Loucy (cell line): ENCODE measurements at regions not wholly inside any gene's neighbourhood (a gene's known extent, or its start where the extent isn't known, plus 50 kb on each side); places are given as distances from the start of the nearest gene placed in this dataset.

Source experiments
- H2AFZ ChIP-seq: fragments of 200-600 bp; sonication (generic); 2 replicates; pipeline ENCODE4 v1.6.0; 2016; ENCODE audit warnings: antibody characterized with exemption, mild to moderate bottlenecking, low read length, moderate library complexity
- H3F3A ChIP-seq: fragments of 200-600 bp; 2 replicates; pipeline ENCODE4 v1.6.0; 2016; ENCODE audit warnings: antibody characterized with exemption, low read depth, mild to moderate bottlenecking
- H3K27me3 ChIP-seq: fragments of 200-600 bp; sonication (generic); 2 replicates; pipeline ENCODE4 v1.6.1; 2014; ENCODE audit warnings: low read length, mild to moderate bottlenecking; ENCODE audit not compliant: insufficient read depth, poor library complexity, severe bottlenecking
- H3K36me3 ChIP-seq: fragments of 200-600 bp; sonication (generic); 2 replicates; pipeline ENCODE4 v1.6.1; 2016; ENCODE audit warnings: low read length; ENCODE audit not compliant: insufficient read depth
- H3K4me1 ChIP-seq: fragments of 200-600 bp; sonication (generic); 2 replicates; pipeline ENCODE4 v1.5.1; 2014; ENCODE audit warnings: low read length, mild to moderate bottlenecking; ENCODE audit not compliant: insufficient read depth, poor library complexity, severe bottlenecking
- H3K4me2 ChIP-seq: fragments of 200-600 bp; sonication (generic); 2 replicates; pipeline ENCODE4 v1.6.0; 2014; ENCODE audit warnings: antibody characterized with exemption, low read length, low read depth, mild to moderate bottlenecking; ENCODE audit not compliant: poor library complexity, severe bottlenecking
- H3K4me3 ChIP-seq: fragments of 200-600 bp; sonication (generic); 2 replicates; pipeline ENCODE4 v1.5.1; 2014; ENCODE audit warnings: low read length, mild to moderate bottlenecking, mixed read lengths; ENCODE audit not compliant: poor library complexity, severe bottlenecking
- H3K79me2 ChIP-seq: fragments of 200-600 bp; sonication (generic); 2 replicates; pipeline ENCODE4 v1.6.1; 2014; ENCODE audit warnings: low read length; ENCODE audit not compliant: insufficient read depth
- H3K9ac ChIP-seq: fragments of 200-600 bp; sonication (generic); 2 replicates; pipeline ENCODE4 v1.6.0; 2014; ENCODE audit warnings: mild to moderate bottlenecking, low read depth, low read length, moderate library complexity; ENCODE audit not compliant: poor library complexity, severe bottlenecking
- H3K9me2 ChIP-seq: fragments of 200-600 bp; sonication (generic); replicated peaks from 2 replicates; pipeline ENCODE4 v1.6.1; 2016; ENCODE audit warnings: low read depth, low read length, mixed read lengths
- H3K9me3 ChIP-seq: fragments of 200-600 bp; sonication (generic); 2 replicates; pipeline ENCODE4 v1.6.1; 2014; ENCODE audit warnings: mild to moderate bottlenecking, antibody characterized with exemption, low read length, low read depth; ENCODE audit not compliant: insufficient read depth
- H4K20me1 ChIP-seq: fragments of 200-600 bp; sonication (generic); 2 replicates; pipeline ENCODE4 v1.6.0; 2014; ENCODE audit warnings: antibody characterized with exemption, low read length, mild to moderate bottlenecking; ENCODE audit not compliant: insufficient read depth, poor library complexity, severe bottlenecking
- CTCF ChIP-seq: fragments of 200-600 bp; sonication (generic); conservative IDR thresholded peaks from 2 replicates; pipeline ENCODE4 v1.5.1; 2014; ENCODE audit warnings: mild to moderate bottlenecking, antibody characterized with exemption, low read length
- EZH2phosphoT487 ChIP-seq: fragments of 200-600 bp; IDR thresholded peaks from 2 replicates; pipeline ENCODE4 v1.6.1; 2018; ENCODE audit warnings: antibody characterized with exemption, mild to moderate bottlenecking, moderate library complexity, borderline replicate concordance

GRCh38 chrX:128884430-128884829, 638.9 kb downstream of the SMARCA1 start:
- Histone ChIP-seq H3K4me2 (peak overlapping the region; percentile 60), H3K9ac (no peak overlapping the region), H3K36me3 (no peaks in the 10 kb centered on the region), H3K4me3 (no peak overlapping the region), H3K9me3 (no peaks in the 10 kb centered on the region), H3K4me1 (peaks cover 26% of the 10 kb centered on the region), H4K20me1 (no peaks in the 10 kb centered on the region), H3K27me3 (no peaks in the 10 kb centered on the region), H3K9me2 (no peaks in the 10 kb centered on the region), H3K79me2 (no peaks in the 10 kb centered on the region), H3F3A (peaks cover 10% of the 10 kb centered on the region; the same call in 1 of the 2 replicates), H2AFZ (no peak overlapping the region)
- TF ChIP-seq EZH2phosphoT487: no peak
- no peak for TF ChIP-seq CTCF

GRCh38 chrX:128883650-128884049, 639.6 kb downstream of the SMARCA1 start:
- no peak for TF ChIP-seq EZH2phosphoT487
- peaks cover 10% of the 10 kb centered on the region; the same call in 1 of the 2 replicates for H3F3A ChIP-seq
- H3K27me3 ChIP-seq: no peaks in the 10 kb centered on the region

GRCh38 chrX:128870361-128870760, 652.9 kb downstream of the SMARCA1 start:
- H3F3A ChIP-seq: no peaks in the 10 kb centered on the region
- no peaks in the 10 kb centered on the region for H3K27me3 ChIP-seq
- no peak overlapping the region for H3K9ac ChIP-seq
- no peaks in the 10 kb centered on the region for H3K4me1 ChIP-seq
- H3K9me3 ChIP-seq: no peaks in the 10 kb centered on the region
- no peaks in the 10 kb centered on the region for H3K36me3 ChIP-seq
- H3K4me2 ChIP-seq: no peak overlapping the region
- no peaks in the 10 kb centered on the region for H3K79me2 ChIP-seq
- H3K4me3 ChIP-seq: no peak overlapping the region
- TF ChIP-seq EZH2phosphoT487 (no peak), CTCF (no peak)
- no peak overlapping the region for H2AFZ ChIP-seq
- no peaks in the 10 kb centered on the region for H4K20me1 ChIP-seq
- no peaks in the 10 kb centered on the region for H3K9me2 ChIP-seq

More at GRCh38 chrX:128883650-128884049, 639.6 kb downstream of the SMARCA1 start:
- H3K4me1 ChIP-seq: peaks cover 26% of the 10 kb centered on the region
- H4K20me1 ChIP-seq: no peaks in the 10 kb centered on the region
- H3K9me2 ChIP-seq: no peaks in the 10 kb centered on the region
- H3K4me3 ChIP-seq: no peak overlapping the region
- H3K79me2 ChIP-seq: no peaks in the 10 kb centered on the region
- H3K36me3 ChIP-seq: no peaks in the 10 kb centered on the region
- no peak overlapping the region for H3K9ac ChIP-seq
- no peaks in the 10 kb centered on the region for H3K9me3 ChIP-seq
- H2AFZ ChIP-seq: no peak overlapping the region
- no peak overlapping the region for H3K4me2 ChIP-seq

- no peaks in the 10 kb centered on the region for H3K4me1 ChIP-seq
- H3K9me2 ChIP-seq: no peaks in the 10 kb centered on the region
- no peaks in the 10 kb centered on the region for H3K9me3 ChIP-seq
- no peaks in the 10 kb centered on the region for H4K20me1 ChIP-seq
- H3K4me2 ChIP-seq: no peak overlapping the region
- no peaks in the 10 kb centered on the region for H3K27me3 ChIP-seq
- TF ChIP-seq CTCF (no peak), EZH2phosphoT487 (no peak)
- H3K4me3 ChIP-seq: no peak overlapping the region
- no peaks in the 10 kb centered on the region for H3K36me3 ChIP-seq
- no peaks in the 10 kb centered on the region for H3K79me2 ChIP-seq
- no peak overlapping the region for H2AFZ ChIP-seq
- H3K9ac ChIP-seq: no peak overlapping the region
- H3F3A ChIP-seq: no peaks in the 10 kb centered on the region
Observed at GRCh38 chrX:128862557-128862956, 660.7 kb downstream of the SMARCA1 start.
